Astrocyte (in vitro differentiated cells and primary cell): ENCODE measurements at regions not wholly inside any gene's neighbourhood (a gene's known extent, or its start where the extent isn't known, plus 50 kb on each side); places are given as distances from the start of the nearest gene placed in this dataset.
A peak's percentile ranks its signal among the peaks of the same experiment; 100 is the strongest.

ENCODE experiments used
- DNase-seq: peaks from one replicate; pipeline ENCODE4 v3.0.0-alpha.2; 2010; ENCODE audit warnings: low read depth
- FAIRE-seq: peaks from 2 replicates; lab custom pipeline; 2011; peaks lifted over from hg19 to GRCh38; lab: Jason Lieb, UNC
- H2AFZ ChIP-seq: 2 replicates; pipeline ENCODE4 v1.6.0; 2012; ENCODE audit warnings: low read depth, low read length, inconsistent platforms
- H3K27ac ChIP-seq: 2 replicates; pipeline ENCODE4 v1.5.1; 2011; ENCODE audit warnings: low read depth, low read length, inconsistent platforms
- H3K27me3 ChIP-seq: 2 replicates; pipeline ENCODE4 v1.6.0; 2011; ENCODE audit warnings: low read length, inconsistent platforms; ENCODE audit not compliant: insufficient read depth
- H3K36me3 ChIP-seq: 2 replicates; pipeline ENCODE4 v1.5.1; 2011; ENCODE audit warnings: low read length, inconsistent platforms; ENCODE audit not compliant: insufficient read depth
- H3K4me1 ChIP-seq: 2 replicates; pipeline ENCODE4 v1.5.1; 2011; ENCODE audit warnings: low read length, inconsistent platforms; ENCODE audit not compliant: insufficient read depth
- H3K4me2 ChIP-seq: 2 replicates; pipeline ENCODE4 v1.6.0; 2012; ENCODE audit warnings: low read length, inconsistent platforms
- H3K4me3 ChIP-seq: 2 replicates; pipeline ENCODE4 v1.5.1; 2011; ENCODE audit warnings: low read depth, mild to moderate bottlenecking, low read length, inconsistent platforms; ENCODE audit not compliant: insufficient read depth
- H3K79me2 ChIP-seq: 2 replicates; pipeline ENCODE4 v1.6.0; 2012; ENCODE audit warnings: mild to moderate bottlenecking, low read length, inconsistent platforms; ENCODE audit not compliant: insufficient read depth
- H3K9ac ChIP-seq: 2 replicates; pipeline ENCODE4 v1.6.0; 2012; ENCODE audit warnings: mild to moderate bottlenecking, low read length, inconsistent platforms
- H3K9me3 ChIP-seq: 2 replicates; pipeline ENCODE4 v1.5.1; 2012; ENCODE audit warnings: low read depth, mild to moderate bottlenecking, low read length, inconsistent platforms; ENCODE audit not compliant: insufficient read depth
- H4K20me1 ChIP-seq: 2 replicates; pipeline ENCODE4 v1.6.0; 2012; ENCODE audit warnings: low read length, inconsistent platforms; ENCODE audit not compliant: insufficient read depth
- H3K27ac Mint-ChIP-seq: one replicate; pipeline ENCODE4 v1.8.0; 2021; ENCODE audit warnings: mild to moderate bottlenecking, mixed read lengths; ENCODE audit not compliant: unreplicated experiment
- H3K27me3 Mint-ChIP-seq: one replicate; pipeline ENCODE4 v1.8.0; 2021; ENCODE audit warnings: low read depth, mixed read lengths; ENCODE audit not compliant: unreplicated experiment
- H3K36me3 Mint-ChIP-seq: one replicate; pipeline ENCODE4 v1.8.0; 2021; ENCODE audit warnings: low read depth, mixed read lengths; ENCODE audit not compliant: unreplicated experiment
- H3K4me1 Mint-ChIP-seq: one replicate; pipeline ENCODE4 v1.8.0; 2021; ENCODE audit warnings: low read depth, mixed read lengths; ENCODE audit not compliant: unreplicated experiment
- H3K4me3 Mint-ChIP-seq: one replicate; pipeline ENCODE4 v1.8.0; 2021; ENCODE audit warnings: mild to moderate bottlenecking, moderate library complexity, mixed read lengths; ENCODE audit not compliant: unreplicated experiment
- H3K9me3 Mint-ChIP-seq: one replicate; pipeline ENCODE4 v1.8.0; 2021; ENCODE audit warnings: mild to moderate bottlenecking, mixed read lengths; ENCODE audit not compliant: unreplicated experiment
- CTCF ChIP-seq: IDR thresholded peaks from 2 replicates; pipeline ENCODE4 v1.5.1; 2011; ENCODE audit warnings: low read depth, mild to moderate bottlenecking, inconsistent platforms, low read length, moderate library complexity; ENCODE audit not compliant: insufficient read depth
- EZH2 ChIP-seq: IDR thresholded peaks from 2 replicates; pipeline ENCODE4 v1.6.1; 2012; ENCODE audit warnings: mild to moderate bottlenecking, low read length, inconsistent platforms; ENCODE audit not compliant: insufficient read depth

GRCh38 chr2:226643030-226643945, 156.3 kb downstream of the IRS1 start:
- Histone ChIP-seq H3K9me3 (peaks cover 5% of the 10 kb centered on the region), H3K4me3 (no peak overlapping the region), H3K27ac (peak overlapping the region; percentile 84), H3K79me2 (no peaks in the 10 kb centered on the region), H3K27me3 (no peaks in the 10 kb centered on the region), H3K36me3 (no peaks in the 10 kb centered on the region), H3K9ac (peak overlapping the region; percentile 35), H2AFZ (peak overlapping the region; percentile 74), H3K4me1 (peaks cover 18% of the 10 kb centered on the region), H4K20me1 (no peaks in the 10 kb centered on the region), H3K4me2 (peak overlapping the region; percentile 58)
- Mint-ChIP-seq H3K9me3 (peaks cover 13% of the 10 kb centered on the region), H3K27ac (peak overlapping the region; percentile 84), H3K36me3 (peaks cover 2% of the 10 kb centered on the region), H3K4me3 (no peak overlapping the region), H3K27me3 (no peaks in the 10 kb centered on the region), H3K4me1 (peaks cover 33% of the 10 kb centered on the region)
- FAIRE-seq = no peak
- no peak for TF ChIP-seq EZH2
- TF ChIP-seq CTCF = no peak
- DNase-seq = no peak

GRCh38 chr2:226641008-226641407, 158.6 kb downstream of the IRS1 start:
- Mint-ChIP-seq H3K9me3 (peaks cover 13% of the 10 kb centered on the region), H3K4me3 (no peak overlapping the region), H3K27me3 (no peaks in the 10 kb centered on the region), H3K4me1 (peaks cover 26% of the 10 kb centered on the region), H3K27ac (no peak overlapping the region), H3K36me3 (peaks cover 2% of the 10 kb centered on the region)
- Histone ChIP-seq H3K27ac (no peak overlapping the region), H4K20me1 (no peaks in the 10 kb centered on the region), H3K4me3 (no peak overlapping the region), H2AFZ (no peak overlapping the region), H3K4me2 (no peak overlapping the region), H3K9me3 (peaks cover 5% of the 10 kb centered on the region), H3K79me2 (no peaks in the 10 kb centered on the region), H3K36me3 (no peaks in the 10 kb centered on the region), H3K27me3 (no peaks in the 10 kb centered on the region), H3K9ac (no peak overlapping the region), H3K4me1 (peaks cover 13% of the 10 kb centered on the region)
- no peak for FAIRE-seq
- TF ChIP-seq EZH2 (no peak), CTCF (no peak)
- no peak for DNase-seq

GRCh38 chr2:226640501-226640900, 159.1 kb downstream of the IRS1 start:
- DNase-seq (no peak), FAIRE-seq (no peak)
- Histone ChIP-seq H4K20me1 (no peaks in the 10 kb centered on the region), H3K27ac (no peak overlapping the region), H3K9me3 (peaks cover 5% of the 10 kb centered on the region), H3K36me3 (no peaks in the 10 kb centered on the region), H3K9ac (no peak overlapping the region), H3K4me3 (no peak overlapping the region), H3K4me2 (no peak overlapping the region), H3K27me3 (no peaks in the 10 kb centered on the region), H3K4me1 (peaks cover 13% of the 10 kb centered on the region), H3K79me2 (no peaks in the 10 kb centered on the region), H2AFZ (no peak overlapping the region)
- Mint-ChIP-seq H3K27ac (no peak overlapping the region), H3K9me3 (peaks cover 11% of the 10 kb centered on the region), H3K27me3 (no peaks in the 10 kb centered on the region), H3K4me3 (no peak overlapping the region), H3K36me3 (peaks cover 2% of the 10 kb centered on the region), H3K4me1 (peaks cover 24% of the 10 kb centered on the region)
- TF ChIP-seq CTCF = no peak
- TF ChIP-seq EZH2 = no peak
